ENCODE measurements at regions not wholly inside any gene's neighbourhood (a gene's known extent, or its start where the extent isn't known, plus 50 kb on each side); places are given as distances from the start of the nearest gene placed in this dataset.
A peak's percentile ranks its signal among the peaks of the same experiment; 100 is the strongest.

GRCh38 chr3:71859123-71859519 is 74.2 kb upstream of the PROK2 start:
- H3K27ac ChIP-seq: no peak overlapping the region
- H3K9me3 ChIP-seq: peaks cover 4% of the 10 kb centered on the region
- H3K36me3 ChIP-seq: no peaks in the 10 kb centered on the region
- DNase-seq (no peak), ATAC-seq (peak; percentile 83 to 89)
- no peak overlapping the region for H3K4me3 ChIP-seq
- H3K4me1 ChIP-seq: no peaks in the 10 kb centered on the region
- peaks cover 20% of the 10 kb centered on the region for H3K27me3 ChIP-seq (ENCODE audit: low read depth)
- intact Hi-C loops (cut with DNase I): no loop called here
- peak; percentile 36 for TF ChIP-seq CTCF (IDR thresholded peaks at IDR 0.05)

GRCh38 chr3:71858503-71859122 is 73.7 kb upstream of the PROK2 start:
- DNase-seq: no peak
- intact Hi-C loops (cut with DNase I): no loop called here

GRCh38 chr3:71857956-71858355 is 73.0 kb upstream of the PROK2 start:
- Histone ChIP-seq H3K27ac (no peak overlapping the region), H3K36me3 (no peaks in the 10 kb centered on the region), H3K4me1 (no peaks in the 10 kb centered on the region), H3K4me3 (no peak overlapping the region), H3K9me3 (peaks cover 4% of the 10 kb centered on the region), H3K27me3 (ENCODE audit: low read depth) (peaks cover 13% of the 10 kb centered on the region)
- no peak for DNase-seq
- ATAC-seq: no peak
- intact Hi-C loops (cut with DNase I): no loop called here
- no peak for TF ChIP-seq CTCF (IDR thresholded peaks at IDR 0.05)

More at GRCh38 chr3:71858503-71859122, 73.7 kb upstream of the PROK2 start:
- no peak for ATAC-seq
- H3K36me3 ChIP-seq: no peaks in the 10 kb centered on the region
- H3K4me3 ChIP-seq: no peak overlapping the region
- H3K27me3 ChIP-seq (ENCODE audit: low read depth): peaks cover 16% of the 10 kb centered on the region
- peaks cover 4% of the 10 kb centered on the region for H3K9me3 ChIP-seq
- H3K4me1 ChIP-seq: no peaks in the 10 kb centered on the region
- H3K27ac ChIP-seq: no peak overlapping the region
- TF ChIP-seq CTCF (IDR thresholded peaks at IDR 0.05): no peak

- ATAC-seq: no peak
- H3K9me3 ChIP-seq: no peaks in the 10 kb centered on the region
- no peaks in the 10 kb centered on the region for H3K27me3 ChIP-seq (ENCODE audit: low read depth)
- no peaks in the 10 kb centered on the region for H3K36me3 ChIP-seq
- no peak overlapping the region for H3K27ac ChIP-seq
- intact Hi-C loops (cut with DNase I): no loop called here
- H3K4me3 ChIP-seq: no peak overlapping the region
- no peak for TF ChIP-seq CTCF (IDR thresholded peaks at IDR 0.05)
- DNase-seq: no peak
- H3K4me1 ChIP-seq: no peaks in the 10 kb centered on the region
These were observed 69.8 kb upstream of the PROK2 start for GRCh38 chr3:71854706-71855105.

- ATAC-seq: no peak
These were observed 69.1 kb upstream of the PROK2 start for GRCh38 chr3:71854096-71854495.

More at GRCh38 chr3:71854096-71854495, 69.1 kb upstream of the PROK2 start:
- intact Hi-C loops (cut with DNase I): no loop called here
- Histone ChIP-seq H3K36me3 (no peaks in the 10 kb centered on the region), H3K27me3 (ENCODE audit: low read depth) (no peaks in the 10 kb centered on the region), H3K4me3 (no peak overlapping the region), H3K9me3 (no peaks in the 10 kb centered on the region), H3K27ac (no peak overlapping the region), H3K4me1 (no peaks in the 10 kb centered on the region)
- no peak for DNase-seq
- TF ChIP-seq CTCF (IDR thresholded peaks at IDR 0.05): no peak
